ENCODE measurements at regions not wholly inside any gene's neighbourhood (a gene's known extent, or its start where the extent isn't known, plus 50 kb on each side); places are given as distances from the start of the nearest gene placed in this dataset.

GRCh38 chr3:178341636-178342035 lies 194.6 kb upstream of the KCNMB2 start:
- TF ChIP-seq CTCF (IDR thresholded peaks at IDR 0.05) = no peak

- no peak for TF ChIP-seq CTCF (IDR thresholded peaks at IDR 0.05)
Measured at GRCh38 chr3:178342111-178342510, 194.1 kb upstream of the KCNMB2 start.

DNA sequence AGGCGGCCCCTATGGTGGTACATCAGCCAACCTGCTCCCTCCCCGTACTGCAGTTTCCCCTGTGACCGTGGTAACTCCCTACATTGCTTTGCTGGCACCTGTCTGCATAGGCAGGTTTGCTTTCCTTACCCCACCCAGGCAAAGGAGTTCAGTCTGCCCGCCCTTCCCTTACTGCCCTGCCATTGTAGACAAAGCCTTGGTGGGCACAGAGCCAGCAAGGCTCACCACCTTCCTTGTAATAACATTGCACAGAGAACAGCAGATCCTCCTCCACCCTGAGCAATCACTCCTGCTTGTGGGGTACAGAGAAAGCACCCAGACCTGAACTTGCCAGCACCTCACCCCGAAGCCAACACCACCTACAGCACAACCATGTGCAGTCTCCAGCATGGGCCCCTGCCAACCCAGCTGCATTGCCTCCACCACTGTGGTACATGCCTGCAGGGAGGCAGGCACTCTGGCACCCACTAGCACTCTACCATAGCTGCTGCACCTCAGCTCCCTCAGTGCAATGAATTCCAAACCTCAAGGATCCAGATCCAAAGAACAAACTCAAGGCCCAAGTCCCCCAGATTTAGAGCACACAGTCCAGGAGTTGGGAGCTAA lies 192.7 kb upstream of the KCNMB2 start:
- no peak for TF ChIP-seq CTCF (IDR thresholded peaks at IDR 0.05)

DNA sequence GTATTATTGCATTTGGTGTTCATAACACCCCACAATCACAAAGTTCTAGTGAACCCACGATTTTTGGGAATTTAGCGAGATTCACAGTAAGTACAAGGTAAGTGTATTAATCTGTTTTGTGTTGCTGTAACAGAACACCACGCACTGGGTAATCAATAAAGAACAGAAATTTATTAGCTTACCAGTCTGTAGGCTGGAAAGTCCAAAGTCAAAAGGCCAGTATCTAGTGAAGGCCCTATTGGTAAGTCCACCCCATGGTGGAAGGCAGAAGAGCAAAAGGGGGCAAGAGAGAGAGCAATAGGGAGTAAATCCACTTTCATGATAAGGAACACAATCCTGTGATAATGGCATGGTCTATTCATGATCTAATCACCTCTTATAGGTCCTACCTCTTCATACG lies 190.3 kb upstream of the KCNMB2 start:
- no peak for TF ChIP-seq CTCF (IDR thresholded peaks at IDR 0.05)

- no peak for TF ChIP-seq CTCF (IDR thresholded peaks at IDR 0.05)
Measured at GRCh38 chr3:178350763-178351162, 185.5 kb upstream of the KCNMB2 start.

DNA sequence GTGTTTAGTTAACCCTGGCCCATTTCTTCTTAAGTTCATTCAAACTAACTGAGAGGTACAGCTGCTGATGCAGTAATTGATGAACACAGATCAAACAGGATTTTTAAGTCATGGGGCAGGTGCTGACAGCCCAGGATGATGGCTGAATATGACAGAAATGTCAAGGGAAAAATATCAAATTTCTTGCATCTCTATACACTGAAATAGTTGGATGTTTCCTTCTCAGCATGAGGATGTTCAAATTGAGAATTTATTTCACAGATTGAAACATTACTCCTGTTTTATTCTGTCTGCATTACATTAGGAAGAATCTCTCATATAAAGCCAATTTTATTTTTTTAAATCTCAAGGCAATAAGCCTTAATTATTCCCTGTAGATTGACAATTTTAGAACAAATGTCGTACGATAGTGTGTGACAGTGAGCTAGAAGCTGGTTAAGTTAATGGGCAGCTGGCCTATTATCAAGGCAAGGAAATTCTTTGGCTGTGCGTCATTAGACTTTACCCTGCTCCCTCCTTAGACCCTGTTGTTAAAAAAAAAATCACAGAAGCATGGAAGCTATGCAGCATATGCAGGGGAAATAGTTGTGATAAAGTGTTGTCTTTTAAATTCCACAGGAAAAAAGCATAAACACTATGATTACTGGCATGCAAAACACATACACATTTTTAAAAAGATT lies 183.8 kb upstream of the KCNMB2 start:
- TF ChIP-seq CTCF (IDR thresholded peaks at IDR 0.05) = no peak

- no peak for TF ChIP-seq CTCF (IDR thresholded peaks at IDR 0.05)
Measured at GRCh38 chr3:178353006-178353694, 183.1 kb upstream of the KCNMB2 start.

All from LNCAP (cell line).